SU-DHL-6 (cell line): ENCODE measurements at regions not wholly inside any gene's neighbourhood (a gene's known extent, or its start where the extent isn't known, plus 50 kb on each side); places are given as distances from the start of the nearest gene placed in this dataset.

Source experiments
- EZH2phosphoT487 ChIP-seq: fragments of 200-600 bp; sonication (generic), shearing (Covaris generic); conservative IDR thresholded peaks from 2 replicates; pipeline ENCODE4 v1.6.1; 2018; ENCODE audit warnings: mild to moderate bottlenecking, antibody characterized with exemption, low read length, moderate library complexity, mixed read lengths
- TF ChIP-seq, protein P1 (sequence below): fragments of 200-600 bp; sonication (generic); IDR thresholded peaks from one replicate; pipeline ENCODE4 v1.5.1; 2017; ENCODE audit warnings: antibody characterized with exemption, mild to moderate bottlenecking, low read length, moderate library complexity; ENCODE audit not compliant: insufficient read depth, poor library complexity, severe bottlenecking

DNA sequence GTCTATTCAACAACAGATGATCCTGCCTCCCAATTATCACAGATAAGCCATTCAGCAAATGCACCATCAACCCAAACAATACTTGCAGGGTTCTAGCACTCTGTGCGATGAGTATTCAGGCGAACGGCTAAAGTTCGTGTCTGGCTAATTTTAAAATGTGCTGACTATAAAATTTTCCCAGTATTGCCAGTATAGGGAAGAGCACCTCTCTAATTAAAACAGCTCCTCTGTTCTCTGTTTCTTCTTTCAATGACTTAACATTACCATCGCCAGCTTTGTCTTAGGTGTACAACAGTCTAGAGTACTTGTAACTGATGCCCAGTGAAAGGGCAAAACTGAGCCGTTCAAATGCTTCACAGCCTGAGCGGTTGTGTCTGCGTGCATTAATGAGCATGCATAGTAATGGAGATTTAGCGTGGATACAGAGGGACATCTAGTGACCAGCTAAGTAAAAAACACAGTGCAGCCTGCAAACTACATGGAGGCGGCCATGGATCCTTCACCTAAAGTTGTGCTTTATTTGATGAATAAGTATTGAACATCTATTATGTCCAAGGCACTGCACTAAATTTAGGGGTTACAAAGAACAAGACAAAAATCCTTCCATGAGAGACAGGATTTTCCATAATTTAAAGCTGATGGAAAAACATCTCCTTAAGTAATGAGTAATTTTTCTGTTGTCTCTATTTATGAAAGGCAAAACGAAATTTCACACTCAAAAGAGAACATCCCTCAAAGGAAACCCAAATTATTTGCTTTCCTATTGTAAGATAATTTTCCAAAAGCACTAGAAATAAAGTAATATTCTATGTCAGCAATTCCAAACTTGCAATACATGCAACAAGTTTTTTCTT is 120.0 kb downstream of the SETD4 start:
- TF ChIP-seq, protein P1, sequence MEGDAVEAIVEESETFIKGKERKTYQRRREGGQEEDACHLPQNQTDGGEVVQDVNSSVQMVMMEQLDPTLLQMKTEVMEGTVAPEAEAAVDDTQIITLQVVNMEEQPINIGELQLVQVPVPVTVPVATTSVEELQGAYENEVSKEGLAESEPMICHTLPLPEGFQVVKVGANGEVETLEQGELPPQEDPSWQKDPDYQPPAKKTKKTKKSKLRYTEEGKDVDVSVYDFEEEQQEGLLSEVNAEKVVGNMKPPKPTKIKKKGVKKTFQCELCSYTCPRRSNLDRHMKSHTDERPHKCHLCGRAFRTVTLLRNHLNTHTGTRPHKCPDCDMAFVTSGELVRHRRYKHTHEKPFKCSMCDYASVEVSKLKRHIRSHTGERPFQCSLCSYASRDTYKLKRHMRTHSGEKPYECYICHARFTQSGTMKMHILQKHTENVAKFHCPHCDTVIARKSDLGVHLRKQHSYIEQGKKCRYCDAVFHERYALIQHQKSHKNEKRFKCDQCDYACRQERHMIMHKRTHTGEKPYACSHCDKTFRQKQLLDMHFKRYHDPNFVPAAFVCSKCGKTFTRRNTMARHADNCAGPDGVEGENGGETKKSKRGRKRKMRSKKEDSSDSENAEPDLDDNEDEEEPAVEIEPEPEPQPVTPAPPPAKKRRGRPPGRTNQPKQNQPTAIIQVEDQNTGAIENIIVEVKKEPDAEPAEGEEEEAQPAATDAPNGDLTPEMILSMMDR, result no peak
- no peak for TF ChIP-seq EZH2phosphoT487
